GM21515 (cell line): ENCODE measurements at regions not wholly inside any gene's neighbourhood (a gene's known extent, or its start where the extent isn't known, plus 50 kb on each side); places are given as distances from the start of the nearest gene placed in this dataset.
A peak's percentile ranks its signal among the peaks of the same experiment; 100 is the strongest.

Source experiments
- ATAC-seq: cut with Tn5 transposase; IDR thresholded peaks from one replicate; pipeline ENCODE4 v1.9.1; 2021; ENCODE audit not compliant: unreplicated experiment

- peak; percentile 77 for ATAC-seq
Observed at GRCh38 chrX:45758738-45759397, 558.2 kb upstream of the DIPK2B start.

- no peak for ATAC-seq
Observed at GRCh38 chrX:45758319-45758718, 557.6 kb upstream of the DIPK2B start.

- ATAC-seq = no peak
Observed at GRCh38 chrX:45757272-45757671, 556.6 kb upstream of the DIPK2B start.

- no peak for ATAC-seq
Observed at GRCh38 chrX:45756557-45756956, 555.9 kb upstream of the DIPK2B start.

GRCh38 chrX:45755703-45756102 is 555.0 kb upstream of the DIPK2B start:
- no peak for ATAC-seq

- ATAC-seq = no peak
Observed at GRCh38 chrX:45751156-45751555, 550.5 kb upstream of the DIPK2B start.

- no peak for ATAC-seq
Observed at GRCh38 chrX:45750639-45751038, 550.0 kb upstream of the DIPK2B start.

- ATAC-seq = no peak
Observed at GRCh38 chrX:45749375-45749774, 548.7 kb upstream of the DIPK2B start.

GRCh38 chrX:45748369-45748774 is 547.7 kb upstream of the DIPK2B start:
- ATAC-seq = no peak

GRCh38 chrX:45747905-45748304 is 547.2 kb upstream of the DIPK2B start:
- no peak for ATAC-seq

- no peak for ATAC-seq
Observed at GRCh38 chrX:45745479-45745878, 544.8 kb upstream of the DIPK2B start.

GRCh38 chrX:45743906-45744625 is 543.4 kb upstream of the DIPK2B start:
- ATAC-seq = no peak

GRCh38 chrX:45743081-45743533 is 542.4 kb upstream of the DIPK2B start:
- no peak for ATAC-seq

GRCh38 chrX:45740291-45740690 is 539.6 kb upstream of the DIPK2B start:
- no peak for ATAC-seq

GRCh38 chrX:45735571-45735970 is 534.9 kb upstream of the DIPK2B start:
- ATAC-seq = no peak

- ATAC-seq = no peak
Observed at GRCh38 chrX:45731448-45731847, 530.8 kb upstream of the DIPK2B start.

GRCh38 chrX:45727761-45728160 is 527.1 kb upstream of the DIPK2B start:
- no peak for ATAC-seq

GRCh38 chrX:45722471-45722870 is 521.8 kb upstream of the DIPK2B start:
- ATAC-seq = no peak

GRCh38 chrX:45719751-45720501 is 519.2 kb upstream of the DIPK2B start:
- no peak for ATAC-seq

- ATAC-seq = no peak
Observed at GRCh38 chrX:45718676-45719075, 518.0 kb upstream of the DIPK2B start.

- ATAC-seq = no peak
Observed at GRCh38 chrX:45716750-45717149, 516.1 kb upstream of the DIPK2B start.

GRCh38 chrX:45715748-45716147 is 515.1 kb upstream of the DIPK2B start:
- ATAC-seq = no peak
